ENCODE measurements at regions not wholly inside any gene's neighbourhood (a gene's known extent, or its start where the extent isn't known, plus 50 kb on each side); places are given as distances from the start of the nearest gene placed in this dataset.

- TF ChIP-seq EZH2 (IDR thresholded peaks at IDR 0.05; ENCODE audit: low read depth), result no peak
- 0 out of 2 replicates have a peak, but pooled peaks have one; percentile 24 for TF ChIP-seq CTCF (conservative IDR thresholded peaks at IDR 0.05)
Observed at GRCh38 chr6:94902974-94903628, 674.2 kb upstream of the MANEA start.
